ENCODE measurements at regions not wholly inside any gene's neighbourhood (a gene's known extent, or its start where the extent isn't known, plus 50 kb on each side); places are given as distances from the start of the nearest gene placed in this dataset.

DNA sequence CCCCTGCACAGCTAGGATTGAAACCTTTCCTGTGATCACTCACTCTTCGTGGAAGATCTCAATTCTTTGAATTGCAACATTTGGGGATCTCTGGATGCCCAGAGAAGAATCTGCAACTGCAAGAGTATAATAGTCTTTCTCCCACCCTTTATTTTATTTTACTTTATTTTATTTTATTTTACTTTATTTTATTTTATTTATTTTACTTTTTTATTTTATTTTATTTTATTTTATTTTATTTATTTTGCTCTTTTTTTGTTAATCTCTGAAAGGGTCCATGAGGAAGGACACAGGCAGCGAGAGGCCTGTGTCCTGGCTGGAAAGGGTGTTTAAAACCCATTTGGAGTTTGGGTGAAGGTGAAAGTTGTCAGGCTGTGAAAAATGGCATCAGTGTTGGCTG, 181.4 kb downstream of the TMEM182 start:
- Histone ChIP-seq H3K4me1 (ENCODE audit: control insufficient read depth, insufficient read depth, low read length) (no peaks in the 10 kb centered on the region), H3K9ac (ENCODE audit: low read depth, low read length) (no peak overlapping the region), H3K79me1 (ENCODE audit: low read depth in 1 of 2, low read length in 2 of 2) (no peaks in the 10 kb centered on the region), H4K20me1 (ENCODE audit: insufficient read depth, low read length) (no peaks in the 10 kb centered on the region), H4K91ac (ENCODE audit: insufficient read depth, low read depth, low read length) (no peak overlapping the region), H3K9me3 (ENCODE audit: control insufficient read depth, insufficient read depth, low read length) (no peaks in the 10 kb centered on the region), H3K56ac (ENCODE audit: extremely low read depth, insufficient read depth, low read length) (no peak overlapping the region), H2AK9ac (replicated peaks; ENCODE audit: low read depth, low read length, poor library complexity) (no peak overlapping the region), H3K23ac (ENCODE audit: low read depth, low read length) (no peak overlapping the region), H3K4ac (ENCODE audit: low read depth, low read length) (no peak overlapping the region), H3K14ac (replicated peaks; ENCODE audit: low read depth, low read length) (no peak overlapping the region), H3K4me2 (ENCODE audit: low read depth, low read length) (no peak overlapping the region), H3K27ac (ENCODE audit: insufficient read depth, low read length) (no peak overlapping the region), H2BK120ac (ENCODE audit: low read depth, low read length) (no peak overlapping the region), H2BK20ac (ENCODE audit: low read depth, low read length) (no peak overlapping the region), H2AK5ac (ENCODE audit: low read depth, low read length) (no peak overlapping the region), H4K5ac (ENCODE audit: low read depth, low read length) (no peak overlapping the region), H3K18ac (ENCODE audit: low read depth, low read length) (no peak overlapping the region), H3K9me1 (ENCODE audit: insufficient read depth, low read length) (no peaks in the 10 kb centered on the region), H3K36me3 (ENCODE audit: control insufficient read depth, insufficient read depth, low read length) (no peaks in the 10 kb centered on the region), H2AFZ (replicated peaks; ENCODE audit: low read length, poor library complexity) (no peak overlapping the region), H4K8ac (ENCODE audit: low read depth in 2 of 2, low read length in 2 of 2) (no peak overlapping the region), H2BK15ac (ENCODE audit: low read depth, low read length) (no peak overlapping the region), H3K27me3 (ENCODE audit: control insufficient read depth, insufficient read depth, low read length) (no peaks in the 10 kb centered on the region), H3K4me3 (ENCODE audit: insufficient read depth, low read depth, low read length) (no peak overlapping the region), H2BK5ac (ENCODE audit: low read depth, low read length, poor library complexity, severe bottlenecking) (no peak overlapping the region)
- ATAC-seq (ENCODE audit: low read depth) = no peak
- CTCF ChIA-PET = no interaction called here
- no TSS peak for BruUV-seq (replicated peaks)
- TF ChIP-seq, protein P1, sequence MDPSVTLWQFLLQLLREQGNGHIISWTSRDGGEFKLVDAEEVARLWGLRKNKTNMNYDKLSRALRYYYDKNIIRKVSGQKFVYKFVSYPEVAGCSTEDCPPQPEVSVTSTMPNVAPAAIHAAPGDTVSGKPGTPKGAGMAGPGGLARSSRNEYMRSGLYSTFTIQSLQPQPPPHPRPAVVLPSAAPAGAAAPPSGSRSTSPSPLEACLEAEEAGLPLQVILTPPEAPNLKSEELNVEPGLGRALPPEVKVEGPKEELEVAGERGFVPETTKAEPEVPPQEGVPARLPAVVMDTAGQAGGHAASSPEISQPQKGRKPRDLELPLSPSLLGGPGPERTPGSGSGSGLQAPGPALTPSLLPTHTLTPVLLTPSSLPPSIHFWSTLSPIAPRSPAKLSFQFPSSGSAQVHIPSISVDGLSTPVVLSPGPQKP (IDR thresholded peaks at IDR 0.05; ENCODE audit: borderline replicate concordance, low read depth, low read length) = no peak
- no peak for DNase-seq
- intact Hi-C loops (cut with micrococcal nuclease) (no loop called here), in situ Hi-C loops (cut with MboI; ENCODE audit: low sequenced_read_pairs) (no loop called here), dilution Hi-C loops (cut with HindIII; ENCODE audit: low sequenced_read_pairs, unreplicated experiment) (no loop called here)
- POLR2A ChIA-PET (ENCODE audit: unreplicated experiment) = no interaction called here
- WGBS, 2 experiments (ENCODE audit: extremely low coverage in 2 of 2, insufficient read length in 1 of 2) = no CpG with 5 or more reads among the region's 2 CpGs
